ENCODE measurements at regions not wholly inside any gene's neighbourhood (a gene's known extent, or its start where the extent isn't known, plus 50 kb on each side); places are given as distances from the start of the nearest gene placed in this dataset.

DNA sequence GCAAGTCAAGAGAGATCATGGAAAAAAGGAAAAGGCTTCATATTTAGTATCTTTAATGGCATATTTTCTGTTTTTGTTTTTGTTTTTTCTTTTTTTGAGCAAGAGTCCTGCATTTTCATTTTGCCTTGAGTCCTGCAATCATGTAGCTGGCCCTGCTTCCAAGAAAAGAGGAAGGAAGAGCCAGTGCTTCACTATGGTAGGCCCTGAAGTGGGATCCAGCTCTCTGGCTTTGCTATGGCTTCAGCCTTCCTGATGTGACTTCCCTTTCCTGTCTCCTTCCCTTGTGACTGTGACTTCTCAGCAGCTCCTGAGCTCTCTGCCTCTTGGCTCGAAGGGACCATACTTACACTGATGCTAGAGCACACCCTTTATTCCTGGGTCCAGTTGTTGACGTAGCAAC, 512.3 kb downstream of the INHBA start:
- no peaks in the 10 kb centered on the region for H3K27me3 ChIP-seq (ENCODE audit: low read length)
- no peak for TF ChIP-seq EZH2phosphoT487 (conservative IDR thresholded peaks at IDR 0.05; ENCODE audit: low read length)
- TF ChIP-seq, protein P1, sequence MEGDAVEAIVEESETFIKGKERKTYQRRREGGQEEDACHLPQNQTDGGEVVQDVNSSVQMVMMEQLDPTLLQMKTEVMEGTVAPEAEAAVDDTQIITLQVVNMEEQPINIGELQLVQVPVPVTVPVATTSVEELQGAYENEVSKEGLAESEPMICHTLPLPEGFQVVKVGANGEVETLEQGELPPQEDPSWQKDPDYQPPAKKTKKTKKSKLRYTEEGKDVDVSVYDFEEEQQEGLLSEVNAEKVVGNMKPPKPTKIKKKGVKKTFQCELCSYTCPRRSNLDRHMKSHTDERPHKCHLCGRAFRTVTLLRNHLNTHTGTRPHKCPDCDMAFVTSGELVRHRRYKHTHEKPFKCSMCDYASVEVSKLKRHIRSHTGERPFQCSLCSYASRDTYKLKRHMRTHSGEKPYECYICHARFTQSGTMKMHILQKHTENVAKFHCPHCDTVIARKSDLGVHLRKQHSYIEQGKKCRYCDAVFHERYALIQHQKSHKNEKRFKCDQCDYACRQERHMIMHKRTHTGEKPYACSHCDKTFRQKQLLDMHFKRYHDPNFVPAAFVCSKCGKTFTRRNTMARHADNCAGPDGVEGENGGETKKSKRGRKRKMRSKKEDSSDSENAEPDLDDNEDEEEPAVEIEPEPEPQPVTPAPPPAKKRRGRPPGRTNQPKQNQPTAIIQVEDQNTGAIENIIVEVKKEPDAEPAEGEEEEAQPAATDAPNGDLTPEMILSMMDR (IDR thresholded peaks at IDR 0.05; ENCODE audit: insufficient read depth, low read length, poor library complexity, severe bottlenecking) = no peak
- no peak overlapping the region for H3K4me3 ChIP-seq (ENCODE audit: insufficient read depth, low read length, poor library complexity, severe bottlenecking)
- no peaks in the 10 kb centered on the region for H3K9me2 ChIP-seq (replicated peaks; ENCODE audit: insufficient read depth, low read length)
- no peaks in the 10 kb centered on the region for H3K9me3 ChIP-seq (ENCODE audit: insufficient read depth, low read length)
- no peaks in the 10 kb centered on the region for H3K79me2 ChIP-seq (ENCODE audit: insufficient read depth, low read length)
- H4K20me1 ChIP-seq (ENCODE audit: low read depth, low read length) = no peaks in the 10 kb centered on the region
- H3K9ac ChIP-seq (ENCODE audit: low read length) = no peak overlapping the region
- no peak overlapping the region for H2AFZ ChIP-seq (ENCODE audit: low read depth, low read length, severe bottlenecking)
- H3F3A ChIP-seq (ENCODE audit: insufficient read depth) = no peaks in the 10 kb centered on the region
- H3K4me2 ChIP-seq (ENCODE audit: low read depth, low read length, poor library complexity, severe bottlenecking) = no peak overlapping the region
- H3K27ac ChIP-seq (ENCODE audit: low read depth, low read length) = no peak overlapping the region
- H3K36me3 ChIP-seq (ENCODE audit: low read length) = no peaks in the 10 kb centered on the region

DNA sequence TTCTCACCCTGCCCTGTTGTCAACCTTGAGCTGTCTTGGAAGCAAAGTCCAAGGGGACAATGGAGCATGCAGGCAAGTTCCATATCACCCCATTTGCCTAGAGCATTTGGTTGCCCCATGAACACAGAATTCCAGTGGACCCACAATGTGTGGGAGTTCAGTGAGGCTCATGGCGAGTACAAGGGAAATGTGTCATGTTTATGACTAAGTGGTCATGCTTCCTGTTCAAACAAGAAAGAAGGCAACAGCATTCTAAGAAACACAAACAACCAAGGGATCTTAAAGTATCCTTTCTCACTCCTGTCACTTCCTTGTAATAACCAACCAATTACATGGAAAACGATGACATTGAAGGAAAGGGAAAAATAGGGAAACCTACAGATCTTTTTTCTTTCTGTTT, 513.0 kb downstream of the INHBA start:
- no peaks in the 10 kb centered on the region for H4K20me1 ChIP-seq (ENCODE audit: low read depth, low read length)
- no peaks in the 10 kb centered on the region for H3K27me3 ChIP-seq (ENCODE audit: low read length)
- H3F3A ChIP-seq (ENCODE audit: insufficient read depth) = no peaks in the 10 kb centered on the region
- H2AFZ ChIP-seq (ENCODE audit: low read depth, low read length, severe bottlenecking) = no peak overlapping the region
- H3K4me3 ChIP-seq (ENCODE audit: insufficient read depth, low read length, poor library complexity, severe bottlenecking) = no peak overlapping the region
- no peak for TF ChIP-seq EZH2phosphoT487 (conservative IDR thresholded peaks at IDR 0.05; ENCODE audit: low read length)
- TF ChIP-seq, protein P1 (IDR thresholded peaks at IDR 0.05; ENCODE audit: insufficient read depth, low read length, poor library complexity, severe bottlenecking) = no peak
- no peaks in the 10 kb centered on the region for H3K9me2 ChIP-seq (replicated peaks; ENCODE audit: insufficient read depth, low read length)
- no peak overlapping the region for H3K9ac ChIP-seq (ENCODE audit: low read length)
- no peaks in the 10 kb centered on the region for H3K79me2 ChIP-seq (ENCODE audit: insufficient read depth, low read length)
- H3K36me3 ChIP-seq (ENCODE audit: low read length) = no peaks in the 10 kb centered on the region
- H3K4me2 ChIP-seq (ENCODE audit: low read depth, low read length, poor library complexity, severe bottlenecking) = no peak overlapping the region
- no peaks in the 10 kb centered on the region for H3K9me3 ChIP-seq (ENCODE audit: insufficient read depth, low read length)
- H3K27ac ChIP-seq (ENCODE audit: low read depth, low read length) = no peak overlapping the region

DNA sequence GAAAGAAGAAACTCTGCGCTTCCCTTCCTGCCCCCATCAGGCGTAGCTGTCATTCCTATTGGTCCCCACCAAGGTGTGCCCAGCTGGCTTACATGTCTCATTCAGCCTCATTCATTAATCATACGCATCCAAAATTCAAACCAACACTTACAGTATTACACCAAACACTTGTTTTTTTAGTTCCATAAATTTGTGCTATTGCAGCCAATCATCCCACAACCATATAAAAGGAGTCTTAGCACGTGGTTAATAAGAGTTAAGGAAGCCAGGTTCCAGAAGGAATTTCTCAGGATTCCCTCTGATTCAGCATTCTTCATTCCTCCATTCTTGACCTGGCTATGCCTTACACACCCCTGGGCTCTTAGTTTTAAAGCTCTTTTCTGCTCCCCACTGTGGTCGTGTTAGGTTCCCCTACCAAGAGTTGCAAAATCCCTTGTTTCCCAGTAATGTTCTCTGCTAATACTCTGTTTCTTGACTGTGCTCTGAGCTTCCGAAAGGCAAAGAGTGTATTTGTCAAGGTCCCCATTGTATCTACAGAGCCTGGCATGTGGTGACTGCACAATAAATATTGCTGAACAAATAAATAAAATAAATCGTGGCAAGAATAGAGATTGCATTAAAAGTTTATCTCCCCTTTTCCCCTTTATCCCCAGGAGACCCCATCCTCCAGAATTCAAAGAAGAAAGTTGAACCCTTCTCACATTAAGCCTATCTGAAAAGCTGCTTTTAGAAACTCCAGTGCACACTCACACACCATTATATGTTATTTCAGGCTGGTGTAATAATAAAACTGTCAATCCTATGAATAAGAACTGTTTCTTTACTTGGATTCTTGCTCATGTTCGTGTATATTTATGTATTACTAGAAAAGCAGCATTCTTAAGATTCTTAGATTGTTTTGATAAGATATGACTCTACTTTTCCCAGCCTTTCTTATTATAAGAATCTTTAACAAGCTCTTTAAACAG, 514.4 kb downstream of the INHBA start:
- no peak overlapping the region for H3K4me2 ChIP-seq (ENCODE audit: low read depth, low read length, poor library complexity, severe bottlenecking)

More for the DNA sequence above, 514.4 kb downstream of the INHBA start:
- H2AFZ ChIP-seq (ENCODE audit: low read depth, low read length, severe bottlenecking) = no peak overlapping the region
- no peaks in the 10 kb centered on the region for H3K79me2 ChIP-seq (ENCODE audit: insufficient read depth, low read length)
- TF ChIP-seq, protein P1 (IDR thresholded peaks at IDR 0.05; ENCODE audit: insufficient read depth, low read length, poor library complexity, severe bottlenecking) = no peak
- no peak for TF ChIP-seq EZH2phosphoT487 (conservative IDR thresholded peaks at IDR 0.05; ENCODE audit: low read length)
- no peaks in the 10 kb centered on the region for H3K9me3 ChIP-seq (ENCODE audit: insufficient read depth, low read length)
- H3K9me2 ChIP-seq (replicated peaks; ENCODE audit: insufficient read depth, low read length) = no peaks in the 10 kb centered on the region
- no peak overlapping the region for H3K4me3 ChIP-seq (ENCODE audit: insufficient read depth, low read length, poor library complexity, severe bottlenecking)
- no peaks in the 10 kb centered on the region for H4K20me1 ChIP-seq (ENCODE audit: low read depth, low read length)
- H3F3A ChIP-seq (ENCODE audit: insufficient read depth) = no peaks in the 10 kb centered on the region
- H3K27ac ChIP-seq (ENCODE audit: low read depth, low read length) = no peak overlapping the region
- H3K9ac ChIP-seq (ENCODE audit: low read length) = no peak overlapping the region
- H3K27me3 ChIP-seq (ENCODE audit: low read length) = no peaks in the 10 kb centered on the region
- H3K36me3 ChIP-seq (ENCODE audit: low read length) = no peaks in the 10 kb centered on the region

Data from SU-DHL-6 (cell line).